ENCODE measurements at regions not wholly inside any gene's neighbourhood (a gene's known extent, or its start where the extent isn't known, plus 50 kb on each side); places are given as distances from the start of the nearest gene placed in this dataset.

DNA sequence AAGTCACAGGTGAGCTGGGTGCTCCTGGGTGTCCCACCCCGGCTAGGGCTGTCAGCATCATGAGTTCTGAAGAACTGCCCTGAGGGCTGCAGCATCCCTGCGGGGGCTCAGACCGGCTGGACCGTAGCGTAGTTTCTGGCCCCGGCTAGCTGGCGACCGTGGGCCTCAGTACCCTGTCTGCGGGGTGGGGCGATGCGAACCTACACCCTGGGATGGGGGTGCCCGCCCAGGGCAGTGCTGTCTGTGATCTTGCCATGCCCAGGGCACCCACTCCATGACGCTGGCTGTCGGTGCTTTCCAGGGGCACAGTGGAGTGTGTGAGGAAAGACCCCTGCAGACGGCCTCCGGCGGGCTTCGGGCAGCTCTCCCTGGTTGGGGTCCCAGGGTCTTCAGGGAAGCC lies 66.5 kb upstream of the IRX4 start:
- H3K27ac ChIP-seq (ENCODE audit: low read depth, low read length), result no peak overlapping the region
- peaks cover 6% of the 10 kb centered on the region for H3K9me3 ChIP-seq (ENCODE audit: insufficient read depth, low read depth, low read length)
- no peaks in the 10 kb centered on the region for H3K4me1 Mint-ChIP-seq (ENCODE audit: low read depth, unreplicated experiment)
- H3K27me3 Mint-ChIP-seq (ENCODE audit: low read depth, unreplicated experiment), result peaks cover 41% of the 10 kb centered on the region
- DNase-seq (ENCODE audit: low read depth) (no peak), FAIRE-seq (no peak)
- H4K20me1 ChIP-seq (ENCODE audit: insufficient read depth, low read length), result no peaks in the 10 kb centered on the region
- no peak overlapping the region for H3K9ac ChIP-seq (ENCODE audit: low read length)
- no peaks in the 10 kb centered on the region for H3K36me3 ChIP-seq (ENCODE audit: insufficient read depth, low read length)
- no peaks in the 10 kb centered on the region for H3K4me1 ChIP-seq (ENCODE audit: insufficient read depth, low read length)
- no peak overlapping the region for H3K4me3 ChIP-seq (ENCODE audit: insufficient read depth, low read depth, low read length)
- no peaks in the 10 kb centered on the region for H3K79me2 ChIP-seq (ENCODE audit: insufficient read depth, low read length)
- H3K27me3 ChIP-seq (ENCODE audit: insufficient read depth, low read length), result no peaks in the 10 kb centered on the region
- no peaks in the 10 kb centered on the region for H3K36me3 Mint-ChIP-seq (ENCODE audit: low read depth, unreplicated experiment)
- H2AFZ ChIP-seq (ENCODE audit: low read depth, low read length), result no peak overlapping the region
- no peak overlapping the region for H3K27ac Mint-ChIP-seq (ENCODE audit: unreplicated experiment)
- peaks cover 3% of the 10 kb centered on the region for H3K9me3 Mint-ChIP-seq (ENCODE audit: unreplicated experiment)
- TF ChIP-seq, protein P1, sequence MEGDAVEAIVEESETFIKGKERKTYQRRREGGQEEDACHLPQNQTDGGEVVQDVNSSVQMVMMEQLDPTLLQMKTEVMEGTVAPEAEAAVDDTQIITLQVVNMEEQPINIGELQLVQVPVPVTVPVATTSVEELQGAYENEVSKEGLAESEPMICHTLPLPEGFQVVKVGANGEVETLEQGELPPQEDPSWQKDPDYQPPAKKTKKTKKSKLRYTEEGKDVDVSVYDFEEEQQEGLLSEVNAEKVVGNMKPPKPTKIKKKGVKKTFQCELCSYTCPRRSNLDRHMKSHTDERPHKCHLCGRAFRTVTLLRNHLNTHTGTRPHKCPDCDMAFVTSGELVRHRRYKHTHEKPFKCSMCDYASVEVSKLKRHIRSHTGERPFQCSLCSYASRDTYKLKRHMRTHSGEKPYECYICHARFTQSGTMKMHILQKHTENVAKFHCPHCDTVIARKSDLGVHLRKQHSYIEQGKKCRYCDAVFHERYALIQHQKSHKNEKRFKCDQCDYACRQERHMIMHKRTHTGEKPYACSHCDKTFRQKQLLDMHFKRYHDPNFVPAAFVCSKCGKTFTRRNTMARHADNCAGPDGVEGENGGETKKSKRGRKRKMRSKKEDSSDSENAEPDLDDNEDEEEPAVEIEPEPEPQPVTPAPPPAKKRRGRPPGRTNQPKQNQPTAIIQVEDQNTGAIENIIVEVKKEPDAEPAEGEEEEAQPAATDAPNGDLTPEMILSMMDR (IDR thresholded peaks at IDR 0.05; ENCODE audit: insufficient read depth, low read depth, low read length), result no peak
- no peak for TF ChIP-seq EZH2 (IDR thresholded peaks at IDR 0.05; ENCODE audit: insufficient read depth, low read length)
- H3K4me3 Mint-ChIP-seq (ENCODE audit: unreplicated experiment), result no peak overlapping the region
- no peak overlapping the region for H3K4me2 ChIP-seq (ENCODE audit: low read length)

DNA sequence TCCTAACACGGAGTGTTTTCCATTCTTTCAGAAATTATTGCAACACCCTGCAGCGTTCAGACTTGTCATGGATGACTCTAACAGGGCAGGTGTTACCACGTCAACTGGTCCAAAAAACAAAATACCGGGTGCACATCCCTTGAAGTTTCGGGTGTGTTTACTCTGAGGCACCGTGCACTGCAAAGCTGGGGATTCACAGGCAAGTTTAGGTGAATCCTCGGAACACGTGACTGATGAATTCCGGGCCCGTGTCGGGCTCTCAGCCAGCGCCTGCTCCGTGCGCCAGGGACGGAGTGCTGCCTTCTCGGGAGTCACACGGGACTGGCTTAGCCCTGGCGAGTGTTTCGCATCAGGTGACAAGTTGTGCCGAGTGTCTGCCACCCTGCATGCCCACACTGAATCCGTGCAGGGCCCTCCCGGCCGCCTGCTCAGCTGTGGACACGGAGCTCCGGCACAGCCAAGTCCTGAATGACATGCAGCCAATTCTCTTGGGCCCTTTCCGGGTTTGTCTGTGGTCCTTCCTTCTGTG lies 66.0 kb upstream of the IRX4 start:
- no peaks in the 10 kb centered on the region for H3K36me3 Mint-ChIP-seq (ENCODE audit: low read depth, unreplicated experiment)
- no peak overlapping the region for H3K4me3 Mint-ChIP-seq (ENCODE audit: unreplicated experiment)
- TF ChIP-seq, protein P1 (IDR thresholded peaks at IDR 0.05; ENCODE audit: insufficient read depth, low read depth, low read length), result no peak
- TF ChIP-seq EZH2 (IDR thresholded peaks at IDR 0.05; ENCODE audit: insufficient read depth, low read length), result no peak
- no peaks in the 10 kb centered on the region for H3K27me3 ChIP-seq (ENCODE audit: insufficient read depth, low read length)
- no peaks in the 10 kb centered on the region for H3K4me1 Mint-ChIP-seq (ENCODE audit: low read depth, unreplicated experiment)
- H3K4me3 ChIP-seq (ENCODE audit: insufficient read depth, low read depth, low read length), result no peak overlapping the region
- H3K4me1 ChIP-seq (ENCODE audit: insufficient read depth, low read length), result no peaks in the 10 kb centered on the region
- no peak overlapping the region for H3K9ac ChIP-seq (ENCODE audit: low read length)
- no peaks in the 10 kb centered on the region for H3K36me3 ChIP-seq (ENCODE audit: insufficient read depth, low read length)
- no peak overlapping the region for H3K4me2 ChIP-seq (ENCODE audit: low read length)
- no peak for DNase-seq (ENCODE audit: low read depth)
- H2AFZ ChIP-seq (ENCODE audit: low read depth, low read length), result no peak overlapping the region
- H3K79me2 ChIP-seq (ENCODE audit: insufficient read depth, low read length), result no peaks in the 10 kb centered on the region
- no peak overlapping the region for H3K27ac Mint-ChIP-seq (ENCODE audit: unreplicated experiment)
- H3K9me3 Mint-ChIP-seq (ENCODE audit: unreplicated experiment), result peaks cover 3% of the 10 kb centered on the region
- FAIRE-seq, result no peak
- no peaks in the 10 kb centered on the region for H4K20me1 ChIP-seq (ENCODE audit: insufficient read depth, low read length)
- H3K9me3 ChIP-seq (ENCODE audit: insufficient read depth, low read depth, low read length), result peaks cover 6% of the 10 kb centered on the region
- H3K27ac ChIP-seq (ENCODE audit: low read depth, low read length), result no peak overlapping the region
- H3K27me3 Mint-ChIP-seq (ENCODE audit: low read depth, unreplicated experiment), result peaks cover 46% of the 10 kb centered on the region

DNA sequence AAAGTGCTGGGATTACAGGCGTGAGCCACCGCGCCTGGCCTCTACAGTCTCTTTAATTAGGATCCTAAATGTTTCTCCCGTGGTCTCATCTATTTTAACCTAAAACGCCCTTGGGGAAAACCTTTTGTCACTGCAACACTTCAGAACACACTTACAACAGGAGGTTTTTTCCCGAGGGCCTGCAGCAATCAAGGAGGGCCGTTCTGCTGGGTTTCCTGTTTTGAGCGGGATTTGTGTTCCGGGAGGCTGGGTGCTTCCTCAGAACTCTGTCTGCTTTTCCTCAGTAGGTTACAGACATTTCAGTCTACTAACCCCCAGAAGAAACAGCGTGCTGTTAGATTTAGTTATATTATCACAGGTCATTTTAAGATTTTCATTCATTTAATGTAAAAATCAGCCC lies 65.4 kb upstream of the IRX4 start:
- Histone ChIP-seq H3K4me2 (ENCODE audit: low read length) (no peak overlapping the region), H3K27me3 (ENCODE audit: insufficient read depth, low read length) (no peaks in the 10 kb centered on the region), H3K9me3 (ENCODE audit: insufficient read depth, low read depth, low read length) (peaks cover 6% of the 10 kb centered on the region), H3K9ac (ENCODE audit: low read length) (no peak overlapping the region), H2AFZ (ENCODE audit: low read depth, low read length) (no peak overlapping the region), H3K27ac (ENCODE audit: low read depth, low read length) (no peak overlapping the region), H3K36me3 (ENCODE audit: insufficient read depth, low read length) (no peaks in the 10 kb centered on the region), H3K4me1 (ENCODE audit: insufficient read depth, low read length) (no peaks in the 10 kb centered on the region), H3K4me3 (ENCODE audit: insufficient read depth, low read depth, low read length) (no peak overlapping the region), H4K20me1 (ENCODE audit: insufficient read depth, low read length) (no peaks in the 10 kb centered on the region), H3K79me2 (ENCODE audit: insufficient read depth, low read length) (no peaks in the 10 kb centered on the region)
- H3K36me3 Mint-ChIP-seq (ENCODE audit: low read depth, unreplicated experiment), result no peaks in the 10 kb centered on the region
- peaks cover 3% of the 10 kb centered on the region for H3K9me3 Mint-ChIP-seq (ENCODE audit: unreplicated experiment)
- H3K4me3 Mint-ChIP-seq (ENCODE audit: unreplicated experiment), result no peak overlapping the region
- H3K4me1 Mint-ChIP-seq (ENCODE audit: low read depth, unreplicated experiment), result no peaks in the 10 kb centered on the region
- H3K27me3 Mint-ChIP-seq (ENCODE audit: low read depth, unreplicated experiment), result peaks cover 51% of the 10 kb centered on the region
- FAIRE-seq (no peak), DNase-seq (ENCODE audit: low read depth) (no peak)
- no peak overlapping the region for H3K27ac Mint-ChIP-seq (ENCODE audit: unreplicated experiment)
- TF ChIP-seq, protein P1 (IDR thresholded peaks at IDR 0.05; ENCODE audit: insufficient read depth, low read depth, low read length), result no peak
- no peak for TF ChIP-seq EZH2 (IDR thresholded peaks at IDR 0.05; ENCODE audit: insufficient read depth, low read length)

Measured in astrocyte (in vitro differentiated cells and primary cell).